PC-3 (cell line): ENCODE measurements at regions not wholly inside any gene's neighbourhood (a gene's known extent, or its start where the extent isn't known, plus 50 kb on each side); places are given as distances from the start of the nearest gene placed in this dataset.

Source experiments
- ATAC-seq: fragments of 200-7000 bp; cut with Tn5 transposase; 2 replicates; pipeline ENCODE4 v1.9.1; 2020; ENCODE audit warnings: mild to moderate bottlenecking, moderate library complexity
- BruUV-seq: library from RNA; stranded (reverse); fragments of 400-500 nt; replicated peaks from 2 replicates; lab custom pipeline; 2021; lab: Mats Ljungman, UMichigan
- CTCF ChIA-PET: fragments of 300-600 bp; sonication (Branson Sonifier 250); formaldehyde crosslinking; loops from one replicate; lab custom pipeline; 2022; ENCODE audit warnings: antibody characterized with exemption; lab: Charles Lee
- POLR2A ChIA-PET: fragments of 300-600 bp; sonication (Branson Sonifier 250); formaldehyde crosslinking; loops from one replicate; lab custom pipeline; 2022; ENCODE audit warnings: antibody characterized with exemption; ENCODE audit not compliant: unreplicated experiment; lab: Charles Lee
- DNase-seq: peaks from one replicate; pipeline ENCODE4 v3.0.0-alpha.2; 2015
- H2AFZ ChIP-seq: fragments of 300-600 bp; sonication (generic); 2 replicates; pipeline ENCODE4 v1.6.0; 2016; ENCODE audit warnings: antibody characterized with exemption, low read length
- H3F3A ChIP-seq: fragments of 300-600 bp; sonication (generic); one replicate; pipeline ENCODE4 v1.6.0; 2017; ENCODE audit warnings: antibody characterized with exemption, low read length, control low read depth, mild to moderate bottlenecking; ENCODE audit not compliant: unreplicated experiment
- H3K27ac ChIP-seq: fragments of 300-600 bp; sonication (generic); 2 replicates; pipeline ENCODE4 v1.5.1; 2016; ENCODE audit warnings: mild to moderate bottlenecking, low read length
- H3K27me3 ChIP-seq: fragments of 300-600 bp; sonication (generic); 2 replicates; pipeline ENCODE4 v1.6.1; 2016; ENCODE audit warnings: low read length, mixed read lengths
- H3K36me3 ChIP-seq: fragments of 300-600 bp; sonication (generic); 2 replicates; pipeline ENCODE4 v1.6.1; 2016; ENCODE audit warnings: low read depth, mixed run types, low read length, mixed read lengths
- H3K4me1 ChIP-seq: fragments of 300-600 bp; sonication (generic); 2 replicates; pipeline ENCODE4 v1.5.1; 2016; ENCODE audit warnings: low read length; ENCODE audit not compliant: insufficient read depth
- H3K4me2 ChIP-seq: fragments of 300-600 bp; sonication (generic); 2 replicates; pipeline ENCODE4 v1.6.0; 2016; ENCODE audit warnings: low read length
- H3K4me3 ChIP-seq: fragments of 300-600 bp; sonication (generic); 2 replicates; pipeline ENCODE4 v1.5.1; 2016; ENCODE audit warnings: mild to moderate bottlenecking, low read length, mixed read lengths
- H3K79me2 ChIP-seq: fragments of 300-600 bp; sonication (generic); 2 replicates; pipeline ENCODE4 v1.6.1; 2017; ENCODE audit warnings: low read length, mixed read lengths
- H3K9ac ChIP-seq: fragments of 300-600 bp; sonication (generic); 2 replicates; pipeline ENCODE4 v1.6.0; 2016; ENCODE audit warnings: mild to moderate bottlenecking, low read length
- H3K9me2 ChIP-seq: fragments of 300-600 bp; sonication (generic); replicated peaks from 2 replicates; pipeline ENCODE4 v1.6.1; 2016; ENCODE audit warnings: mixed run types, low read length, mixed read lengths
- H3K9me3 ChIP-seq: fragments of 300-600 bp; sonication (generic); 2 replicates; pipeline ENCODE4 v1.6.1; 2016; ENCODE audit warnings: low read length, mixed read lengths
- H4K20me1 ChIP-seq: fragments of 300-600 bp; sonication (generic); 2 replicates; pipeline ENCODE4 v1.6.1; 2016; ENCODE audit warnings: low read length, mixed read lengths
- CTCF ChIP-seq: fragments of 300-600 bp; sonication (generic); conservative IDR thresholded peaks from 2 replicates; pipeline ENCODE4 v1.5.1; 2017; ENCODE audit warnings: antibody characterized with exemption, low read depth, mild to moderate bottlenecking, low read length
- EZH2 ChIP-seq: fragments of 300-600 bp; sonication (generic); IDR thresholded peaks from one replicate; pipeline ENCODE4 v1.6.1; 2017; ENCODE audit warnings: antibody characterized with exemption, mild to moderate bottlenecking, low read length; ENCODE audit not compliant: unreplicated experiment
- EZH2phosphoT487 ChIP-seq: fragments of 300-600 bp; sonication (generic); IDR thresholded peaks from 2 replicates; pipeline ENCODE4 v1.6.1; 2018; ENCODE audit warnings: mild to moderate bottlenecking, antibody characterized with exemption, low read length, borderline replicate concordance
- intact Hi-C: fragments of 100-400 bp; cut with micrococcal nuclease; formaldehyde crosslinking; loops from 2 replicates; pipeline ENCODE4 v1.9.0; 2023

GRCh38 chr22:27588915-27589314 is 212.6 kb downstream of the MN1 start:
- peaks cover 24% of the 10 kb centered on the region for H3K4me1 ChIP-seq
- no peaks in the 10 kb centered on the region for H3K27me3 ChIP-seq
- ATAC-seq: no peak
- H3K9me2 ChIP-seq: no peaks in the 10 kb centered on the region
- no peak overlapping the region for H3K9ac ChIP-seq
- ChIA-PET CTCF (no interaction called here), POLR2A (no interaction called here)
- H3K36me3 ChIP-seq: no peaks in the 10 kb centered on the region
- DNase-seq: no peak
- H3K79me2 ChIP-seq: no peaks in the 10 kb centered on the region
- no peaks in the 10 kb centered on the region for H4K20me1 ChIP-seq
- H3K4me2 ChIP-seq: no peak overlapping the region
- intact Hi-C loops: no loop called here
- no peaks in the 10 kb centered on the region for H3F3A ChIP-seq
- no peak overlapping the region for H2AFZ ChIP-seq
- H3K9me3 ChIP-seq: no peaks in the 10 kb centered on the region
- BruUV-seq: no TSS peak
- 0 out of 2 replicates have a peak overlapping the region, but pooled peaks have one; percentile 36 for H3K27ac ChIP-seq
- no peak for TF ChIP-seq EZH2phosphoT487
- no peak for TF ChIP-seq CTCF
- no peak for TF ChIP-seq EZH2
- H3K4me3 ChIP-seq: no peak overlapping the region

- Histone ChIP-seq H3K27ac (no peak overlapping the region), H3K36me3 (no peaks in the 10 kb centered on the region), H3K9me2 (no peaks in the 10 kb centered on the region), H3F3A (no peaks in the 10 kb centered on the region), H3K27me3 (no peaks in the 10 kb centered on the region), H2AFZ (no peak overlapping the region), H3K4me3 (no peak overlapping the region), H3K4me1 (0 out of 2 replicates have a peak, but pooled peaks cover 6% of the 10 kb centered on the region), H3K9me3 (no peaks in the 10 kb centered on the region), H3K79me2 (no peaks in the 10 kb centered on the region), H3K4me2 (no peak overlapping the region), H4K20me1 (no peaks in the 10 kb centered on the region), H3K9ac (no peak overlapping the region)
- no TSS peak for BruUV-seq
- ATAC-seq (no peak), DNase-seq (no peak)
- POLR2A ChIA-PET: no interaction called here
- intact Hi-C loops: no loop called here
- CTCF ChIA-PET: no interaction called here
- TF ChIP-seq EZH2phosphoT487 (no peak), CTCF (no peak), EZH2 (no peak)
Observed at GRCh38 chr22:27591060-27591459, 210.5 kb downstream of the MN1 start.

GRCh38 chr22:27593378-27593777 is 208.2 kb downstream of the MN1 start:
- Histone ChIP-seq H4K20me1 (no peaks in the 10 kb centered on the region), H3F3A (no peaks in the 10 kb centered on the region), H3K36me3 (no peaks in the 10 kb centered on the region), H3K9me2 (no peaks in the 10 kb centered on the region), H3K79me2 (no peaks in the 10 kb centered on the region), H3K27me3 (no peaks in the 10 kb centered on the region), H3K4me2 (no peak overlapping the region), H3K9ac (no peak overlapping the region), H2AFZ (no peak overlapping the region), H3K9me3 (no peaks in the 10 kb centered on the region), H3K27ac (no peak overlapping the region), H3K4me1 (no peaks in the 10 kb centered on the region), H3K4me3 (no peak overlapping the region)
- BruUV-seq: no TSS peak
- TF ChIP-seq CTCF (no peak), EZH2 (no peak), EZH2phosphoT487 (no peak)
- ChIA-PET CTCF (no interaction called here), POLR2A (no interaction called here)
- no peak for DNase-seq
- intact Hi-C loops: no loop called here
- no peak for ATAC-seq
